ENCODE measurements at regions not wholly inside any gene's neighbourhood (a gene's known extent, or its start where the extent isn't known, plus 50 kb on each side); places are given as distances from the start of the nearest gene placed in this dataset.

- Mint-ChIP-seq H3K27me3 (ENCODE audit: low read depth) (peaks cover 5% of the 10 kb centered on the region), H3K27ac (no peak overlapping the region), H3K4me3 (no peak overlapping the region), H3K9me3 (no peaks in the 10 kb centered on the region), H3K4me1 (no peaks in the 10 kb centered on the region), H3K36me3 (ENCODE audit: low read depth) (no peaks in the 10 kb centered on the region)
- TF ChIP-seq CTCF (IDR thresholded peaks at IDR 0.05; ENCODE audit: unreplicated experiment in 3 of 3): no peak
These were observed 556.8 kb upstream of the LCORL start for GRCh38 chr4:18578307-18578706.

GRCh38 chr4:18572481-18572880 is 550.9 kb upstream of the LCORL start:
- no peaks in the 10 kb centered on the region for H3K27me3 Mint-ChIP-seq (ENCODE audit: low read depth)
- TF ChIP-seq CTCF (IDR thresholded peaks at IDR 0.05; ENCODE audit: unreplicated experiment in 3 of 3): no peak
- no peaks in the 10 kb centered on the region for H3K4me1 Mint-ChIP-seq
- no peak overlapping the region for H3K27ac Mint-ChIP-seq
- H3K9me3 Mint-ChIP-seq: no peaks in the 10 kb centered on the region
- H3K4me3 Mint-ChIP-seq: no peak overlapping the region
- no peaks in the 10 kb centered on the region for H3K36me3 Mint-ChIP-seq (ENCODE audit: low read depth)

- TF ChIP-seq CTCF (IDR thresholded peaks at IDR 0.05; ENCODE audit: unreplicated experiment in 3 of 3): no peak
- no peaks in the 10 kb centered on the region for H3K27me3 Mint-ChIP-seq (ENCODE audit: low read depth)
- no peak overlapping the region for H3K4me3 Mint-ChIP-seq
- H3K27ac Mint-ChIP-seq: no peak overlapping the region
- H3K9me3 Mint-ChIP-seq: no peaks in the 10 kb centered on the region
- no peaks in the 10 kb centered on the region for H3K36me3 Mint-ChIP-seq (ENCODE audit: low read depth)
- H3K4me1 Mint-ChIP-seq: no peaks in the 10 kb centered on the region
These were observed 549.8 kb upstream of the LCORL start for GRCh38 chr4:18571301-18571761.

- Mint-ChIP-seq H3K36me3 (ENCODE audit: low read depth) (no peaks in the 10 kb centered on the region), H3K4me3 (no peak overlapping the region), H3K27me3 (ENCODE audit: low read depth) (no peaks in the 10 kb centered on the region), H3K27ac (no peak overlapping the region), H3K9me3 (no peaks in the 10 kb centered on the region), H3K4me1 (no peaks in the 10 kb centered on the region)
- TF ChIP-seq CTCF (IDR thresholded peaks at IDR 0.05; ENCODE audit: unreplicated experiment in 3 of 3): no peak
These were observed 548.8 kb upstream of the LCORL start for GRCh38 chr4:18570370-18570769.

GRCh38 chr4:18568600-18568999 is 547.0 kb upstream of the LCORL start:
- no peaks in the 10 kb centered on the region for H3K36me3 Mint-ChIP-seq (ENCODE audit: low read depth)
- peak; percentile 40 to 46 (median 43) for TF ChIP-seq CTCF (IDR thresholded peaks at IDR 0.05; ENCODE audit: unreplicated experiment in 3 of 3)

GRCh38 chr4:18566970-18567799 is 545.6 kb upstream of the LCORL start:
- no peaks in the 10 kb centered on the region for H3K27me3 Mint-ChIP-seq (ENCODE audit: low read depth)
- H3K27ac Mint-ChIP-seq: no peak overlapping the region
- peaks cover 4% of the 10 kb centered on the region for H3K9me3 Mint-ChIP-seq
- no peak overlapping the region for H3K4me3 Mint-ChIP-seq
- H3K36me3 Mint-ChIP-seq (ENCODE audit: low read depth): no peaks in the 10 kb centered on the region
- no peak for TF ChIP-seq CTCF (IDR thresholded peaks at IDR 0.05; ENCODE audit: unreplicated experiment in 3 of 3)
- H3K4me1 Mint-ChIP-seq: no peaks in the 10 kb centered on the region

More at GRCh38 chr4:18568600-18568999, 547.0 kb upstream of the LCORL start:
- no peaks in the 10 kb centered on the region for H3K4me1 Mint-ChIP-seq
- H3K27me3 Mint-ChIP-seq (ENCODE audit: low read depth): no peaks in the 10 kb centered on the region
- H3K27ac Mint-ChIP-seq: no peak overlapping the region
- no peaks in the 10 kb centered on the region for H3K9me3 Mint-ChIP-seq
- no peak overlapping the region for H3K4me3 Mint-ChIP-seq
